Peyer's patch (tissue), 4 donors: ENCODE measurements at regions not wholly inside any gene's neighbourhood (a gene's known extent, or its start where the extent isn't known, plus 50 kb on each side); places are given as distances from the start of the nearest gene placed in this dataset.
"Not testable (repeated sequence)": the region's sequence is repeated elsewhere in the genome, so short reads cannot be mapped to it uniquely, and the experiment has no call there.

ENCODE experiments used
- DNase-seq, 3 donors: peaks; one replicate each; pipeline ENCODE4 v3.0.0-alpha.2; 2017 to 2019
- H3K27ac ChIP-seq, 4 donors: fragments of 200-600 bp; sonication (generic); one replicate each; pipeline ENCODE4 v1.5.1; 2016 to 2019
- H3K27me3 ChIP-seq, 2 donors: fragments of 200-600 bp; sonication (generic); one replicate each; pipeline ENCODE4 v1.5.1; 2019
- H3K36me3 ChIP-seq, 3 donors: fragments of 200-600 bp; sonication (generic); one replicate each; pipeline ENCODE4 v1.5.1; 2016 to 2019
- H3K4me1 ChIP-seq, 4 donors: fragments of 200-600 bp; sonication (generic); one replicate each; pipeline ENCODE4 v1.5.1; 2016 to 2019
- H3K4me3 ChIP-seq, 4 donors: fragments of 200-600 bp; sonication (generic); 1 replicate in 3 of 4; 2 replicates in 1 of 4; pipeline ENCODE4 v1.5.1; 2016 to 2019; ENCODE audit warnings: mild to moderate bottlenecking in 1 of 4
- H3K9me3 ChIP-seq, 4 donors: fragments of 200-600 bp; sonication (generic); one replicate each; pipeline ENCODE4 v1.5.1; 2016 to 2019; ENCODE audit warnings: mild to moderate bottlenecking in 1 of 4
- POLR2A ChIP-seq, 2 donors: fragments of 450-650 bp; IDR thresholded peaks; one replicate each; pipeline ENCODE4 v1.5.1; 2017; ENCODE audit warnings: antibody characterized with exemption in 2 of 2, mild to moderate bottlenecking in 2 of 2, moderate library complexity in 2 of 2
- TF ChIP-seq, protein P1 (sequence below), 6 experiments: fragments of 450-650 bp in 4 of 6; fragments of 200-600 bp in 2 of 6; sonication (generic) in 1 of 6; IDR thresholded peaks; one replicate each; pipeline ENCODE4 v1.5.1; 2017 to 2019; ENCODE audit warnings: antibody characterized with exemption in 6 of 6, mild to moderate bottlenecking in 3 of 6, moderate library complexity in 1 of 6

- not testable (repeated sequence) for DNase-seq, H3K4me1 ChIP-seq, H3K9me3 ChIP-seq, H3K27ac ChIP-seq, H3K27me3 ChIP-seq, H3K36me3 ChIP-seq, H3K4me3 ChIP-seq
Measured at GRCh38 chr5:11392-11791, 80.6 kb upstream of the PLEKHG4B start.

GRCh38 chr5:11898-12297, 80.1 kb upstream of the PLEKHG4B start:
- Histone ChIP-seq H3K9me3 (no peaks in the 10 kb centered on the region), H3K36me3 (no peaks in the 10 kb centered on the region), H3K4me3 (no peak overlapping the region), H3K27me3 (no peaks in the 10 kb centered on the region), H3K27ac (no peak overlapping the region), H3K4me1 (no peaks in the 10 kb centered on the region)
- no peak for DNase-seq
- TF ChIP-seq, protein P1, sequence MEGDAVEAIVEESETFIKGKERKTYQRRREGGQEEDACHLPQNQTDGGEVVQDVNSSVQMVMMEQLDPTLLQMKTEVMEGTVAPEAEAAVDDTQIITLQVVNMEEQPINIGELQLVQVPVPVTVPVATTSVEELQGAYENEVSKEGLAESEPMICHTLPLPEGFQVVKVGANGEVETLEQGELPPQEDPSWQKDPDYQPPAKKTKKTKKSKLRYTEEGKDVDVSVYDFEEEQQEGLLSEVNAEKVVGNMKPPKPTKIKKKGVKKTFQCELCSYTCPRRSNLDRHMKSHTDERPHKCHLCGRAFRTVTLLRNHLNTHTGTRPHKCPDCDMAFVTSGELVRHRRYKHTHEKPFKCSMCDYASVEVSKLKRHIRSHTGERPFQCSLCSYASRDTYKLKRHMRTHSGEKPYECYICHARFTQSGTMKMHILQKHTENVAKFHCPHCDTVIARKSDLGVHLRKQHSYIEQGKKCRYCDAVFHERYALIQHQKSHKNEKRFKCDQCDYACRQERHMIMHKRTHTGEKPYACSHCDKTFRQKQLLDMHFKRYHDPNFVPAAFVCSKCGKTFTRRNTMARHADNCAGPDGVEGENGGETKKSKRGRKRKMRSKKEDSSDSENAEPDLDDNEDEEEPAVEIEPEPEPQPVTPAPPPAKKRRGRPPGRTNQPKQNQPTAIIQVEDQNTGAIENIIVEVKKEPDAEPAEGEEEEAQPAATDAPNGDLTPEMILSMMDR (IDR thresholded peaks at IDR 0.05): no peak
- no peak for TF ChIP-seq POLR2A (IDR thresholded peaks at IDR 0.05)

- TF ChIP-seq POLR2A (IDR thresholded peaks at IDR 0.05): no peak
- TF ChIP-seq, protein P1 (IDR thresholded peaks at IDR 0.05): no peak
- Histone ChIP-seq H3K4me1 (no peaks in the 10 kb centered on the region), H3K36me3 (no peaks in the 10 kb centered on the region), H3K27ac (no peak overlapping the region), H3K4me3 (no peak overlapping the region), H3K27me3 (no peaks in the 10 kb centered on the region), H3K9me3 (no peaks in the 10 kb centered on the region)
- DNase-seq: no peak
Measured at GRCh38 chr5:13234-13633, 78.7 kb upstream of the PLEKHG4B start.

GRCh38 chr5:14676-15075, 77.3 kb upstream of the PLEKHG4B start:
- not testable (repeated sequence) for H3K27me3 ChIP-seq, H3K4me3 ChIP-seq, H3K36me3 ChIP-seq, DNase-seq, H3K9me3 ChIP-seq, H3K4me1 ChIP-seq, H3K27ac ChIP-seq

DNA sequence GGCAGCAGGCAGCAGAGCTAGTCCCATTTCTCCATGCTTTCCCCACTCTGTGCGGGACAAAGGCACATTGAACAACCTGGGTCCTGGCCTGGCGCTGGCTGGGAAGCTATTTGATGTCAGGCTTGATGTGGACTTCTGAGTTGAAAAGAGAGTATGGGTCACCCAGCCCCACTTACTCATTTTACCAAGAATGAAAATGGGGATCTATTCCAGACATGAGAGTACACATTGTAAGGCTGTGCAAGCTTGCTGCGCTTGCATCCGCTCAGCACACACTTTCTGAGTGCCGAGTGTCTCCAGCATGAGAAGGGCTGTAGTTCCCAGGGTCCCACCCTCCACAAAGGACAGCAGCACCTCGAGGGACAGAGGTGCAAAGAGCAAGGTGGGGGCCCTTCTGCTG, 71.7 kb upstream of the PLEKHG4B start:
- H3K27me3 ChIP-seq, DNase-seq, H3K4me3 ChIP-seq, H3K36me3 ChIP-seq, H3K9me3 ChIP-seq, H3K27ac ChIP-seq, H3K4me1 ChIP-seq: not testable (repeated sequence)

DNA sequence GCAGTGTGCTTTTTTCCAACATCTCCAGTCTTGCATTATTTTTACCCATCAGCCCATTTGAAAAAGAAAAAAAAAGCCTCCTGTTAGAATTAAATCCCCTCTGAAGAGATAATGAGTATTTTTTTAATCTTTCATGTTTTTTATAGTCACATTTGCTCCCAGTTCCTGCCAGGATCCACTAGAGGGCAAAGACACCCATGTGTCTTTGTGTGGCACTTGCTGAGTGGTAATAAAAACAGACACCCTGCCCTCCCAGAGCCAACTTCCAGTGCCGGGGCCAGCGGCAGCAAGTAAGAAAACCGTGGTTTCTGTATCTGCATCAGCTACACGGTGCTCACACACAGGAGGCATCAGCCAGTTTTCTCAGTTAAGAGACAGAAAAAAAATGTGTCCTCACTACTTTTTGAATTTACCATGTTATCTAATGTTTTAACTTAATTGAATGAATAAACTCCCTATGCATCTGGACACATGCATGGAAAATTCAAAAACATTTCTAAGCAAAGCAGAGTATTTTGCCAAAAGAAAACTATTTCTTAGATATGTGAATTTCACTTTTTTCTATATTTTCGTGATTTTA, 70.2 kb upstream of the PLEKHG4B start:
- H3K36me3 ChIP-seq: no peaks in the 10 kb centered on the region
- H3K4me3 ChIP-seq: no peak overlapping the region
- no peak overlapping the region for H3K27ac ChIP-seq
- no peaks in the 10 kb centered on the region for H3K27me3 ChIP-seq
- H3K4me1 ChIP-seq: no peaks in the 10 kb centered on the region
- H3K9me3 ChIP-seq: no peaks in the 10 kb centered on the region
- TF ChIP-seq, protein P1 (IDR thresholded peaks at IDR 0.05): peak in 4 of 6 experiments; percentile 5 to 48 (median 36)
- no peak for TF ChIP-seq POLR2A (IDR thresholded peaks at IDR 0.05)
- DNase-seq: no peak

- H3K4me1 ChIP-seq, H3K36me3 ChIP-seq, DNase-seq, H3K27ac ChIP-seq, H3K9me3 ChIP-seq, H3K27me3 ChIP-seq, H3K4me3 ChIP-seq: not testable (repeated sequence)
Measured at GRCh38 chr5:23907-24306, 68.1 kb upstream of the PLEKHG4B start.

DNA sequence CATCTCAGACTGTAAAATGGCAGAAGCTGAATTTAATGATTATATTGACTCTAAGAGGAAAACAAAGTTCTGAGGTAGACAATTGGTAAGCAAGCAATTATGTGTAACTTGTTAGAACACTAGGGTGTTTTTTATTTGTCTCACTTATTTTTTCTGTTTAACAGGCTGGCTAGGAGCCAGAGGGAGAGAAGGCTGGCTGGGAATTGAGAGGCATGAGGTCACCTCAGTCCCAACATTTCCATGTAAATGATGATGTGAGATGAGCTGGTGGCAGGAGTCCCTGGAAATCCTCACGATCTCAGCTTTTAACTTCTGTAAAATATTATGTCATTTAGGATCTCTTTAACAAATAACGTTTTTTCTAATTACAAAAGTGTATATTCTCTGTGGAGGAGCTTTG, 66.9 kb upstream of the PLEKHG4B start:
- H3K4me3 ChIP-seq, H3K4me1 ChIP-seq, H3K9me3 ChIP-seq, H3K36me3 ChIP-seq, DNase-seq, H3K27ac ChIP-seq, H3K27me3 ChIP-seq: not testable (repeated sequence)
